NCI-H187 (cell line): ENCODE measurements at regions not wholly inside any gene's neighbourhood (a gene's known extent, or its start where the extent isn't known, plus 50 kb on each side); places are given as distances from the start of the nearest gene placed in this dataset.

Source experiments
- DNase-seq, 2 experiments: peaks; one replicate each; lab custom pipeline; 2025; lab: John Stamatoyannopoulos, UW

DNA sequence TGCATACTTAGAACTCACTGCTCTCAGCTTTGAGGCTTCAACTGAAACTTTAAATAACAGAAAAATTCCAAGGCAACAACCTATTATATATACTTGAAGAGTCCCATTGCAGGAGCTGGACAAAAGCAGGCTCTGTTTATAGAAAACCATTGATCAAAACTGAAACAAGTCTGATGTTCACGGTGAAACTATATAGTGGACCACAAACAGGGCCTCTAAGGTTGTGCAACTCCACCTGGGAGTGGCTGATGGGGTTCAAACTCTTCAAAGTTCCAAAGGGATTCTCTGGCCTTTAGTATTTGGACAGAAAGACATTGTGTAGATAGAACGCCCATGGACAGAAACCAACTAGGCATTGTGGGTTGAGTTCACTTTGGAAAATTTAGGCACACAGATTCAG lies 140.3 kb downstream of the ZC3H11B start:
- DNase-seq, result no peak

DNA sequence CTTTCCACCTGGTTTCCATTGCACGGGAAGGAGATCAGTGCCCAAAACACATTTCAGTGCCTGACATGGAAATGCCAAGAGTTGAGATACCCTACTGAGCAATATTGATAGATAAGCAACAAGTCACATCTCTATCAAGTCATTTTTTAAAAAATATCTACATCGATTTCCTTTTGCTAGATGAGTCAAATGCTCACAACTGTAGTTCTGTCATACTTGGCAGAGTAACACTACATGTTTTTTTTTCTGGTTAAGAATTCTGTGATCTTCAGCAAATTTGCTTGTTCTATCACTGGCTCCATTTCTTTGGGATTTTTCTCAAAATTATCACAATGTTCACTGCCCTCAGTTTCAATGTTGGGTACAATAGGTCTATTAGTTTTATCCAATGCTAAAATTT lies 145.4 kb downstream of the ZC3H11B start:
- DNase-seq, result no peak

GRCh38 chr1:219466766-219467165 lies 146.1 kb downstream of the ZC3H11B start:
- DNase-seq, result no peak

DNA sequence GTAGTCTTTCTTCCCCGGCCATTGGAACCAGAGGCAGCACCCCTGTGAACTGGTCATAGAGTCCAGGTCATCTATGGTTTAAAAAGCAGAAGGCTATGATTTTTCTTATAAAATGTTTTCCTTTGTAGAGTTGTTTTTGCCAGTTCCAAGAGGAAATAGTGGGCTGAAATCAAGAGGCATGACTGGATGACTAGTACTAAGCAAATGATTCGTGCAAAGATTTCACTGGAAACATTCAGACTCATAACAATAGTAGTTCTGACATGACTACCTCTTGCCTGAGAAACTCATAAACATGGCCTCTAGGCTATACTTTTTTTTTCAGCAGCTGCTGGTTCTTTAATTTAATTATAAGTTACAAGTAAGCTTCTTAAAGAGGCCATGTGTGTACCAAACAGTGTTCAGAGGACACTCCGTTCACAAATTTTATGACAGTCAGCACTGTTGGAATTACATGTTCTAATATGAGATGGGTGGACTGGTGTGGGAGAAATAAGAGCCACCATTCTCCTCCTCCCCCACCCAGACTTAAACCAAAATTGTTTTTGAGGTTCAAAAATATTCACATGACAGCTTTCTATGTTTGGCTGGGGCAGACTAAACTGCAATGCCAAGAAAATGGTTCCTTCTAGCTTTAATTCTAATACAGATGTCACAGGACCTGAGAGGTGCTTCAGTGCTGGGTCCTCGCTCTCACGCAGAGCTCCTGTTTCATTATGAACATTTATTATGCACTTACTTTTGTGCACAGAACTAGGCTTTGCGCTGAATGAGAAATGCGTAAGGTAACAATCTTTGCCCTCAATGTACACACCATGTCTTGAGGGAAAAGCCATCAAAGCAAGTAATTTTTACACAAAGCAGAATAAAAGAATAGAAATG lies 147.5 kb downstream of the ZC3H11B start:
- no peak for DNase-seq

DNA sequence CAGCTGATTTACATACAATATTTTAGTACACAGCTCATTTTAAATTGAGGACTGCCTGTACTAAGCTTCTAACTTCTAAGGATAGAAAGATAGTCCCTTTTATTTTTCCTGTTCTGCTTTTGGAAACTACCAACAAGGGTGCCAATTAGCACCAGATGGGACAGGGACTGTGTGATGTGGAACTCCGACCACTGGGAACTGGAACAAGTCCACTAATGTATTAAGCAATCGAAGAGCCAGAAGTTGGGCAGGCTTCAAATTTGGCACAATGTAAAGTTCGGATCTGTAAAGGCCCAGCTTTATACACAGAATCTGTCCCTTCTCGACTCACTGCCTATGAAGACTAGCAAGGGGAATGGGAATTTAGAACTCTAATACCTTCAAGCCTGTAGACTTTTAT lies 149.3 kb downstream of the ZC3H11B start:
- DNase-seq, result no peak

DNA sequence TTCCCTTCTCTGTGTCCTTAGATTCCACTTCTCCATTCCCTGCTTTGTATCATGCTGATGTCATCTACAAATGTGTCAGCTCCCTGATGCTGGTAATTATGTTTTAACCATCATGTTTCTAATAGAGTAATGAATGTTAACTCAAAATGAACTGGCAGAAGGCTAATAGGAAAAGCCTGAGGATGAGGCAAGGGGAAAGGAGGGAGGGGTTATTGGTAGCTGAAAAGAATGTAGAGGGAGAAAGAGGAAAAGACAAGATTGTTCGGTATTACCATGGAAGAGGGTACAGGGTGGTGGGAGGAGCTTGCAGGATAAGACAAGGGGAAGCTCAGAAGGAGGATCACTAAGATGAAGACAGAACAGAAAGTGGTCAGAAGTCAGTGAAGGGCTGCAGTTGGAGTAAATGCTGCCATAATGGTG lies 150.9 kb downstream of the ZC3H11B start:
- DNase-seq, result no peak

DNA sequence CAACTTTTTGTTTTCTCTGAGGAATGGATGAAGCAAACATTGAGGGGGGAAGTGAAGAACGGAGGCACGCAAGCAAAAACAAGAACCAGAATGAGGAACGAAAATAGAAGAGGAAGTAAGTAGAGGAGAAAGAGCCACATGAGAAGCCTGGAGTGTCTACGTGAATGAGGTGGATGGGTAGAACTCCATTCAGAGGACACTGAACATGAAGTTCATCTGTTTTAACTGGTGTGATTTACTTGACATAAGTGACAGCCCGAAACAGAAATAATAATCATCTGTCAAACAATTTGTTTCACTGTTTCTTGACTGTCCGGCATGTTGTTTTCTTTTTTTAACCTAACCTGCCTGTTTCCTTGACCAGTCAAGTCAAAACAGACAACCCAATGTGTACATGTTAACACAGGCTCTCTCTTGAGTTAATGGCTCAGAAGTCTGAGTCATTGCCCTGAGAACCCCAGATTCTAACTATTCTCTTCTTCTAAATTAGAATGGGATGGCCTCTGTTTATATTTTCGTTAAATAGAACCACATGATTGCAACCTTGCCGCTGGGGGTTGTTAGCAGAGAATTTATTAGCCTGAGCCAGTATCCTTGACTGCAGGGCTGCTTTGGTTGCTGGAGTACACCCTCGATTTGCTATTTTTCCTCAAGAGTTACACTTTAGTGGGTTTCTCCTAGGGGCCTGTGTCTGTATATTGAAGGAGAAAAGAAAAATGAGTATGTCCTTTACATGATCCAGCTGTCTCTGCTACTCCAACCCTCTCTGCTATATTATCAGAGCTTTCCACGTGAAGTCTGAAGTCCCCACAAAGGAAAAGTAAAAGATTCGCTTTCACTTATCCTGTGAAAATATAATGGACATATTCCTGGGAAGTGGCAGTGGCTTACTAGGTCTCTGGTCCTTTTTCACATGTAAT lies 151.7 kb downstream of the ZC3H11B start:
- DNase-seq, result no peak

DNA sequence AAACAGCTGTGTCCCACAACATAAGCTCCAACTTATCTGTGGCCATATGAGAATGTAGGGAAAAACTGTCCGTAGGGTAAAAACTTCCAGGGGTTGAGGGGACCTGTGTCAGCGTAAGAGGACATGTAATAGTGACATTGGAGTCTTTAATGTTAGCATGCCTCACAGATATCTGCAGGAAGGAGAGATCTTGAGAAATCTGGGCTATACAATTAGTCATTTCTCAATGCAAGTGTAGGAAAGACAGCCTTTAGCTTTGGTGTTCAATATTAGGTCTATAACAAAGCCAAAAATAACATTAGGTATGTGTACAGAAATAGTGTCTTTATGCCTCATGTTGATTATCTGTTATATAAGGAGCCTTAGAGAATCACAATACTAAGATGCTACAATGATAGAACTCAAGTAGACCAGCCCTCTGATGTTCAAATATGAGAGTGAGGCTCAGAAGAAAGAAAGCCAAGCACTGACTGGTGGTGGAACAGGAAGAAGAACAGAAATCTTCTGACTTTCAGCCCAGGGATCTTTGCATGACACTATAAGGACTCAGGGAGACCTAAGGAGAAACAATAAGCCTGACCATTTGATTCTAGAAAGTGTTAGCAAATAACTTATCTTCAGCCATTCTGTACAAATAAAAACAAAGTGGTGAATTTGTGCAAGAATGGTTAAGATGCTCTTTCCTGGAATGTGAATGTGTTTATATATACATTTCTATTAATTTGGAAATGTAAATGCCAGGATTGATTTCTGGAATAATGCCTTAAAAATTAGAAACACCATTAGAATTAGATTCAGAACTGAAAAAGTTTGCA lies 152.6 kb downstream of the ZC3H11B start:
- DNase-seq, result no peak

GRCh38 chr1:219459351-219460080 lies 153.4 kb downstream of the ZC3H11B start:
- no peak for DNase-seq

DNA sequence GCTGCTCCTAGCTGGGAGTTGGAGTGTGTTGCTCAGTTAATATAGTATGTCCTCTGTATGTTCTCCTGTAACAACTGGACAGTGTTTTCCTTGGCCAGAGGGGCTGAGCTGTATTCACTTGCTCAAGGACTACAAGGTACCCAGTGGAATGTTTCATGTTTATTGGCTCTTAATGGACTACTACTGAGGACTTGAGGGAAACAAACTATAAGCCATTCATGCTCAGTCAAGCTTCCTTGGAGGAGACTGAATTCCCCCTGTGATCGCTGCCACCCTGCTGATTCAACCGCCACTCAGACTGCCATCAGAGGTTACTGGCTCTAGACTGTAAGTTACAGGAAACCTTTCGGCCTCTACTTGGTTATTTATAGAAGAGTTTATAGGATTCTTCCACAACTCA lies 166.6 kb downstream of the ZC3H11B start:
- no peak for DNase-seq

DNA sequence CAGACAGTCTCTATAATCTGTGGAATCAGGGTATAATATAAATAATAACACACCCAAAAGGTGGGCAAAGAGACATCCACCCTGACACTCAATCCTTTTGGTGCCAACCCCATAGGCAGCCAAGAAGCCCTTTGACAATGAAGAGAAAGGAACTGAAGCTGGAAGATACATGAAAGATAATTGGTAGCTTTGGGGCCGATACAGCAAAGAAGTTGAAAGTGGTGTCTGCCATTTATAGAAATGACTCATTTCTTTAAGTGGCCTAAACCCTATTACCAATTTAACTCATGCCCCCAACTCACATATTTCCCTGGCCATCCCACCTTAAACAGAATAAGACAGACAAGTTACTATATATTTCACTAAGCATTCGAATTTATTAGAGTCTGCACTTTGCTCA lies 167.0 kb downstream of the ZC3H11B start:
- DNase-seq, result no peak

DNA sequence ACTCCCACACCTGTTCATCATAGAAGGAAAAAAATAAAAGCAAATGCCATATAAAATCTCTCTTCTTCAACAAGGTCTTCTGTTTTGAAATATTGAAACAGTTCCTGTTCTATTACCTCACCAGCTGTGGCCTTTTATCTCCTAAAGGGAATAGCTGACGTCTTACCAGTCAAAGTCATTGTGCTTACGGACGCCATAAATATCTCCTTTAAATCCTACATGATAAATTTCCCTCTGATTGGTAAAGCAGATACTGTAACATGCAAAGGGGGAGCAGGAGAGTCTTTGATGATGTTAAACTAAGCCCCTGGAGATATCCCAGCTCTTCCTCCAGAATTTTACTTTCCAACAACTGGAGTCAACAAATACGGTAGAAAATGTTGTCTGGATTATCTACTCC lies 168.4 kb downstream of the ZC3H11B start:
- no peak for DNase-seq

GRCh38 chr1:219443763-219444162 lies 169.1 kb downstream of the ZC3H11B start:
- no peak for DNase-seq

DNA sequence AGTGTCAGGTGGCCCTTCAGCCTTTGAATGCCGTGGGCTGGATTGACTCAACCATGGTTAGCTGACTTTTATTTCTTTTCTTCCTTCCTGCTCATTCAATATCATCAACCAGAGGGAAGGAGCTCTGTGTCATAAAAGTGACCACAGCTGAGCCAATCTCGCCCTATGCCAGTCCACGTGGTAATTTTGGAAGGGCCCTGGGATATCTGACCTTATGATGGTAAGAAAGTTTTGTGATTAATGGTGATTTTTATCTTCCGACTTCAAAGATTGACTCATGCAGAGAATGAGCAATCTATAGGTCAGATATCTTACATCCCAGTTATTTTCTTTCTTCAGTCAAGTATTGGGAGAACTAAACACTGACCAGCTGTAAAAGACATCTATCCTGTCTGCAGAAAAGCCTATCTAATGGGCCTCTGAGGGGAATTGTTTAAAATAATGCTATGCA lies 170.3 kb downstream of the ZC3H11B start:
- no peak for DNase-seq

DNA sequence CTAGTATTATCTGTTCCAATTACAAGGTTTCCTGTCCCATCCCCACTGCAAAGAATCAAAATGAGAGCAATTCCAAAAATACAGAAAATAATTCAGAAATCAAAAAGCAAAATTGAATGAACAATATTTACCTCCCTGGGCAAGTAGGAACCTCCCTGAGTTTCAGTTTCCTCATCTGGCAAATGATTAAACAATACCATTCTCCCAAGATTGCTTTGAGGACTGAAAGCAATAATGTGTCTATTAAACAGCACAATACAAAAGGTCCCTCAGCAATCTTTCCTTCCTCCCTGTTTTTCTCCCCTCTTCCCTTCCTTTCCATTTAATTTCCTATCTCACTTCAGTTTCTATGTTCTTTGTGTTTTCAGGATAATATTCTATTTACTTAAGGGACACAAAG lies 171.0 kb downstream of the ZC3H11B start:
- no peak for DNase-seq

DNA sequence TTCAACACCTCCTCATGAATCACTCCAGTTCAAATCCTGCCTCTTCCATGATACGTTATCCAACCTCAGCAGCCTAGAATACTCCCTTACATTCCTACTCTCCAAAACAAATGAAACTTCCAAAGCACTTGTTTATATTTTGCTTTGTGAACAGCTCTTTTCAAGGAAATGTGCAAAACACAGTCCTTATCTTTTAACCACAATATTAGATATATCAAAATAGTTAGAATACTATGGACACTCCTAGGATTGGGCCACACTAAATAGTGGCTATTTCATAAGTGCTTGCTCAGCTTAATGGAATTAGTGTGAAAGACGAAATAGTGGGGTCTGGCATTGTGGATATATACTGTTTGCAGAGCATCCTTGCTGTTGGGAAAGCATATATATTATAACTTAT lies 173.5 kb downstream of the ZC3H11B start:
- DNase-seq, result no peak

- no peak for DNase-seq
Observed at GRCh38 chr1:219438386-219438785, 174.5 kb downstream of the ZC3H11B start.

- no peak for DNase-seq
Observed at GRCh38 chr1:219434923-219435297, 178.0 kb downstream of the ZC3H11B start.

GRCh38 chr1:219434285-219434922 lies 178.5 kb downstream of the ZC3H11B start:
- no peak for DNase-seq

- no peak for DNase-seq
Observed at GRCh38 chr1:219433496-219434131, 179.3 kb downstream of the ZC3H11B start.
